IMR-90 (cell line): ENCODE measurements at regions not wholly inside any gene's neighbourhood (a gene's known extent, or its start where the extent isn't known, plus 50 kb on each side); places are given as distances from the start of the nearest gene placed in this dataset.

Experiments
- ATAC-seq: fragments of 200-7000 bp; cut with Tn5 transposase; 2 replicates; pipeline ENCODE4 v1.9.1; 2020; ENCODE audit warnings: low read depth, mild to moderate bottlenecking, moderate library complexity
- BruUV-seq: library from RNA; stranded (reverse); fragments of 400-500 nt; replicated peaks from 2 replicates; lab custom pipeline; 2021; lab: Mats Ljungman, UMichigan
- CTCF ChIA-PET: fragments of 300-600 bp; formaldehyde crosslinking; extraction: SDS; loops from one replicate; lab custom pipeline; 2021; ENCODE audit warnings: antibody characterized with exemption; lab: Yijun Ruan, JAX
- POLR2A ChIA-PET: fragments of 300-600 bp; sonication (Branson Sonifier 250); formaldehyde crosslinking; loops from one replicate; lab custom pipeline; 2022; ENCODE audit warnings: antibody characterized with exemption; ENCODE audit not compliant: unreplicated experiment; lab: Charles Lee
- DNase-seq: peaks from one replicate; pipeline ENCODE4 v3.0.0; 2013
- H2AFZ ChIP-seq: replicated peaks from 2 replicates; pipeline ENCODE3; 2013; ENCODE audit warnings: low read length, mild to moderate bottlenecking; ENCODE audit not compliant: poor library complexity
- H2AK5ac ChIP-seq: 2 replicates; pipeline ENCODE4 v1.6.1; 2013; ENCODE audit warnings: low read depth, low read length, inconsistent platforms
- H2AK9ac ChIP-seq: replicated peaks from 2 replicates; pipeline ENCODE3; 2013; ENCODE audit warnings: mild to moderate bottlenecking, low read depth, low read length, moderate library complexity; ENCODE audit not compliant: poor library complexity
- H2BK120ac ChIP-seq: 2 replicates; pipeline ENCODE4 v1.6.1; 2013; ENCODE audit warnings: low read depth, low read length, inconsistent platforms
- H2BK15ac ChIP-seq: 3 replicates; pipeline ENCODE4 v1.6.1; 2013; ENCODE audit warnings: low read depth, low read length, inconsistent platforms
- H2BK20ac ChIP-seq: 2 replicates; pipeline ENCODE4 v1.6.1; 2013; ENCODE audit warnings: low read depth, mild to moderate bottlenecking, inconsistent platforms, low read length, moderate library complexity
- H2BK5ac ChIP-seq: 2 replicates; pipeline ENCODE4 v1.6.1; 2013; ENCODE audit warnings: mild to moderate bottlenecking, low read depth, low read length, inconsistent platforms; ENCODE audit not compliant: poor library complexity, severe bottlenecking
- H3K14ac ChIP-seq: replicated peaks from 2 replicates; pipeline ENCODE4 v1.6.1; 2013; ENCODE audit warnings: low read depth, low read length, inconsistent platforms
- H3K18ac ChIP-seq: 2 replicates; pipeline ENCODE4 v1.6.1; 2013; ENCODE audit warnings: low read depth, low read length, control low read depth
- H3K23ac ChIP-seq: 2 replicates; pipeline ENCODE4 v1.6.1; 2013; ENCODE audit warnings: low read depth, low read length, inconsistent platforms
- H3K27ac ChIP-seq: 2 replicates; pipeline ENCODE4 v1.5.1; 2013; ENCODE audit warnings: mild to moderate bottlenecking, control low read depth, low read length; ENCODE audit not compliant: insufficient read depth
- H3K27me3 ChIP-seq: 2 replicates; pipeline ENCODE4 v1.6.1; 2013; ENCODE audit warnings: low read length; ENCODE audit not compliant: control insufficient read depth, insufficient read depth
- H3K36me3 ChIP-seq: 2 replicates; pipeline ENCODE4 v1.6.1; 2013; ENCODE audit warnings: low read length, mixed read lengths; ENCODE audit not compliant: control insufficient read depth, insufficient read depth
- H3K4ac ChIP-seq: 2 replicates; pipeline ENCODE4 v1.6.1; 2013; ENCODE audit warnings: low read depth, low read length, inconsistent platforms
- H3K4me1 ChIP-seq: 2 replicates; pipeline ENCODE4 v1.6.1; 2013; ENCODE audit warnings: low read length, mixed read lengths; ENCODE audit not compliant: control insufficient read depth, insufficient read depth
- H3K4me2 ChIP-seq: 2 replicates; pipeline ENCODE4 v1.6.1; 2013; ENCODE audit warnings: low read depth, mild to moderate bottlenecking, control low read depth, low read length, moderate library complexity
- H3K4me3 ChIP-seq: 2 replicates; pipeline ENCODE4 v1.5.1; 2013; ENCODE audit warnings: low read depth, mild to moderate bottlenecking, control low read depth, low read length, moderate library complexity; ENCODE audit not compliant: insufficient read depth
- H3K56ac ChIP-seq: 2 replicates; pipeline ENCODE4 v1.6.1; 2013; ENCODE audit warnings: low read length, inconsistent platforms; ENCODE audit not compliant: insufficient read depth; ENCODE audit errors: extremely low read depth
- H3K79me1 ChIP-seq, 2 experiments: 2 replicates each; pipeline ENCODE4 v1.6.1; 2013; ENCODE audit warnings: low read length in 2 of 2, inconsistent platforms in 1 of 2, low read depth in 1 of 2
- H3K9ac ChIP-seq: 2 replicates; pipeline ENCODE4 v1.6.1; 2013; ENCODE audit warnings: low read depth, low read length, control low read depth
- H3K9me1 ChIP-seq: 2 replicates; pipeline ENCODE4 v1.6.1; 2013; ENCODE audit warnings: low read length, inconsistent platforms; ENCODE audit not compliant: insufficient read depth
- H3K9me3 ChIP-seq: 2 replicates; pipeline ENCODE4 v1.6.1; 2013; ENCODE audit warnings: low read length; ENCODE audit not compliant: control insufficient read depth, insufficient read depth
- H4K20me1 ChIP-seq: 2 replicates; pipeline ENCODE4 v1.6.1; 2013; ENCODE audit warnings: low read length, inconsistent platforms; ENCODE audit not compliant: insufficient read depth
- H4K5ac ChIP-seq: 2 replicates; pipeline ENCODE4 v1.6.1; 2013; ENCODE audit warnings: mild to moderate bottlenecking, low read depth, low read length, control low read depth
- H4K8ac ChIP-seq, 2 experiments: 2 replicates each; pipeline ENCODE4 v1.6.1; 2013; ENCODE audit warnings: low read depth in 2 of 2, low read length in 2 of 2, control low read depth in 1 of 2, inconsistent platforms in 1 of 2
- H4K91ac ChIP-seq: 2 replicates; pipeline ENCODE4 v1.6.1; 2013; ENCODE audit warnings: low read depth, low read length, inconsistent platforms; ENCODE audit not compliant: insufficient read depth
- BHLHE40 ChIP-seq: fragments of 150-350 bp; IDR thresholded peaks from 2 replicates; pipeline ENCODE4 v1.6.1; 2016; ENCODE audit warnings: mild to moderate bottlenecking, low read depth, low read length
- CEBPB ChIP-seq: IDR thresholded peaks from 2 replicates; pipeline ENCODE4 v1.6.1; 2012; ENCODE audit warnings: low read depth, low read length, improper control_type of control experiment
- FOS ChIP-seq: fragments of 150-350 bp; IDR thresholded peaks from 2 replicates; pipeline ENCODE4 v1.6.1; 2016; ENCODE audit warnings: low read depth, low read length
- MAFK ChIP-seq: IDR thresholded peaks from 2 replicates; pipeline ENCODE4 v1.6.1; 2012; ENCODE audit warnings: low read depth, low read length, improper control_type of control experiment
- MAZ ChIP-seq: IDR thresholded peaks from 2 replicates; pipeline ENCODE4 v1.6.1; 2012; ENCODE audit warnings: low read depth, mild to moderate bottlenecking, low read length, improper control_type of control experiment, moderate library complexity, borderline replicate concordance
- NFE2L2 ChIP-seq: fragments of 150-350 bp; IDR thresholded peaks from 2 replicates; pipeline ENCODE4 v1.6.1; 2016; ENCODE audit warnings: low read depth, mild to moderate bottlenecking, low read length
- POLR2A ChIP-seq: IDR thresholded peaks from 2 replicates; pipeline ENCODE4 v1.6.1; 2012; ENCODE audit warnings: mild to moderate bottlenecking, low read depth, low read length
- RAD21 ChIP-seq: IDR thresholded peaks from 2 replicates; pipeline ENCODE4 v1.6.1; 2012; ENCODE audit warnings: low read length, improper control_type of control experiment
- RCOR1 ChIP-seq: IDR thresholded peaks from 2 replicates; pipeline ENCODE4 v1.6.1; 2012; ENCODE audit warnings: mild to moderate bottlenecking, low read length, improper control_type of control experiment; ENCODE audit not compliant: insufficient replicate concordance
- RFX5 ChIP-seq: IDR thresholded peaks from 2 replicates; pipeline ENCODE4 v1.8.0; 2012; ENCODE audit warnings: low read depth, mild to moderate bottlenecking, low read length, moderate library complexity
- SMC3 ChIP-seq: fragments of 150-350 bp; IDR thresholded peaks from 2 replicates; pipeline ENCODE4 v1.6.1; 2016; ENCODE audit warnings: low read depth, mild to moderate bottlenecking, antibody characterized with exemption, low read length, moderate library complexity
- dilution Hi-C: fragments of 300-500 bp; cut with HindIII; formaldehyde crosslinking; loops from one replicate; pipeline ENCODE4 v1.14.3; 2018; ENCODE audit warnings: low sequenced_read_pairs; ENCODE audit not compliant: unreplicated experiment
- in situ Hi-C: fragments of 300-500 bp; cut with MboI; formaldehyde crosslinking; loops from 3 replicates; pipeline ENCODE4 v1.14.3; 2019; ENCODE audit warnings: low sequenced_read_pairs, inconsistent platforms, mixed read lengths
- intact Hi-C: fragments of 100-400 bp; cut with micrococcal nuclease; formaldehyde crosslinking; loops from 2 replicates; pipeline ENCODE4 v1.10.0; 2022
- TF ChIP-seq, protein P1 (sequence below): fragments of 150-350 bp; IDR thresholded peaks from 2 replicates; pipeline ENCODE4 v1.6.1; 2016; ENCODE audit warnings: low read depth, mild to moderate bottlenecking, low read length, moderate library complexity, borderline replicate concordance
- TF ChIP-seq, protein P2 (sequence below): conservative IDR thresholded peaks from 2 replicates; pipeline ENCODE4 v1.5.1; 2012; ENCODE audit warnings: mild to moderate bottlenecking, low read depth, low read length, improper control_type of control experiment
- TF ChIP-seq, protein P3 (sequence below): fragments of 150-350 bp; IDR thresholded peaks from 2 replicates; pipeline ENCODE4 v1.6.1; 2017; ENCODE audit warnings: mild to moderate bottlenecking, antibody characterized with exemption, low read length, low read depth

DNA sequence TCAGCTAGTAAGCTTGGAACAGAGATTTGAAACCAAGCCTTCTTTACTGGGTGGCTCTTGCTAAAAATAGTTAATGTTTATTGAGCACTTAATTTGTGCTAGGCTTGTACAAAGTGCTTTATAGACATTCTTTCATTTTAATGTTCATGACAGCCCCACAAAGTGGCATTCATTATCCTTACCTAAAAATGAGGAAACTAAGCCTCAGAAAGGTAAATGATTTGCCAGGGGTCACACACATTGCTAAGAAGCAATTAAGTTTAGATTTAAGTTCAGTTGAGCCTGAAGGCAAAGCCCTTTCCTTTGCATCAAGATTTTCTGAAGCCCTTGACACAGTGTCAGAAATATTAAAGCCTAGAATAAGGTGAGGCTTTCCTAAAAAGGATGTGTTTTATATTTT lies 327.5 kb upstream of the FGF13 start:
- Histone ChIP-seq H3K9me3 (no peaks in the 10 kb centered on the region), H3K18ac (no peak overlapping the region), H3K4me2 (no peak overlapping the region), H3K9ac (no peak overlapping the region), H4K20me1 (no peaks in the 10 kb centered on the region), H3K23ac (no peak overlapping the region), H3K4ac (no peak overlapping the region), H4K8ac (no peak overlapping the region), H2AK9ac (no peak overlapping the region), H2AFZ (no peak overlapping the region), H2BK120ac (no peak overlapping the region), H3K56ac (no peak overlapping the region), H3K14ac (no peak overlapping the region), H2BK20ac (no peak overlapping the region), H4K91ac (no peak overlapping the region), H3K27me3 (no peaks in the 10 kb centered on the region), H2AK5ac (no peak overlapping the region), H2BK5ac (no peak overlapping the region), H2BK15ac (no peak overlapping the region), H3K36me3 (no peaks in the 10 kb centered on the region), H3K79me1 (no peaks in the 10 kb centered on the region), H3K9me1 (no peaks in the 10 kb centered on the region), H3K4me1 (no peaks in the 10 kb centered on the region), H3K27ac (no peak overlapping the region), H4K5ac (no peak overlapping the region), H3K4me3 (no peak overlapping the region)
- in situ Hi-C loops (no loop called here), intact Hi-C loops (no loop called here), dilution Hi-C loops (no loop called here)
- ChIA-PET CTCF (no interaction called here), POLR2A (no interaction called here)
- DNase-seq (no peak), ATAC-seq (no peak)
- BruUV-seq = no TSS peak
- TF ChIP-seq BHLHE40 = no peak
- TF ChIP-seq, protein P1, sequence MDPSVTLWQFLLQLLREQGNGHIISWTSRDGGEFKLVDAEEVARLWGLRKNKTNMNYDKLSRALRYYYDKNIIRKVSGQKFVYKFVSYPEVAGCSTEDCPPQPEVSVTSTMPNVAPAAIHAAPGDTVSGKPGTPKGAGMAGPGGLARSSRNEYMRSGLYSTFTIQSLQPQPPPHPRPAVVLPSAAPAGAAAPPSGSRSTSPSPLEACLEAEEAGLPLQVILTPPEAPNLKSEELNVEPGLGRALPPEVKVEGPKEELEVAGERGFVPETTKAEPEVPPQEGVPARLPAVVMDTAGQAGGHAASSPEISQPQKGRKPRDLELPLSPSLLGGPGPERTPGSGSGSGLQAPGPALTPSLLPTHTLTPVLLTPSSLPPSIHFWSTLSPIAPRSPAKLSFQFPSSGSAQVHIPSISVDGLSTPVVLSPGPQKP = no peak
- no peak for TF ChIP-seq POLR2A
- no peak for TF ChIP-seq RFX5
- TF ChIP-seq RCOR1 = no peak
- TF ChIP-seq SMC3 = no peak
- TF ChIP-seq MAZ = no peak
- TF ChIP-seq RAD21 = no peak
- TF ChIP-seq NFE2L2 = no peak
- no peak for TF ChIP-seq FOS
- TF ChIP-seq CEBPB = no peak
- TF ChIP-seq, protein P2, sequence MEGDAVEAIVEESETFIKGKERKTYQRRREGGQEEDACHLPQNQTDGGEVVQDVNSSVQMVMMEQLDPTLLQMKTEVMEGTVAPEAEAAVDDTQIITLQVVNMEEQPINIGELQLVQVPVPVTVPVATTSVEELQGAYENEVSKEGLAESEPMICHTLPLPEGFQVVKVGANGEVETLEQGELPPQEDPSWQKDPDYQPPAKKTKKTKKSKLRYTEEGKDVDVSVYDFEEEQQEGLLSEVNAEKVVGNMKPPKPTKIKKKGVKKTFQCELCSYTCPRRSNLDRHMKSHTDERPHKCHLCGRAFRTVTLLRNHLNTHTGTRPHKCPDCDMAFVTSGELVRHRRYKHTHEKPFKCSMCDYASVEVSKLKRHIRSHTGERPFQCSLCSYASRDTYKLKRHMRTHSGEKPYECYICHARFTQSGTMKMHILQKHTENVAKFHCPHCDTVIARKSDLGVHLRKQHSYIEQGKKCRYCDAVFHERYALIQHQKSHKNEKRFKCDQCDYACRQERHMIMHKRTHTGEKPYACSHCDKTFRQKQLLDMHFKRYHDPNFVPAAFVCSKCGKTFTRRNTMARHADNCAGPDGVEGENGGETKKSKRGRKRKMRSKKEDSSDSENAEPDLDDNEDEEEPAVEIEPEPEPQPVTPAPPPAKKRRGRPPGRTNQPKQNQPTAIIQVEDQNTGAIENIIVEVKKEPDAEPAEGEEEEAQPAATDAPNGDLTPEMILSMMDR = no peak
- TF ChIP-seq MAFK = no peak
- TF ChIP-seq, protein P3, sequence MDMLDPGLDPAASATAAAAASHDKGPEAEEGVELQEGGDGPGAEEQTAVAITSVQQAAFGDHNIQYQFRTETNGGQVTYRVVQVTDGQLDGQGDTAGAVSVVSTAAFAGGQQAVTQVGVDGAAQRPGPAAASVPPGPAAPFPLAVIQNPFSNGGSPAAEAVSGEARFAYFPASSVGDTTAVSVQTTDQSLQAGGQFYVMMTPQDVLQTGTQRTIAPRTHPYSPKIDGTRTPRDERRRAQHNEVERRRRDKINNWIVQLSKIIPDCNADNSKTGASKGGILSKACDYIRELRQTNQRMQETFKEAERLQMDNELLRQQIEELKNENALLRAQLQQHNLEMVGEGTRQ = no peak
